ENCODE measurements at regions not wholly inside any gene's neighbourhood (a gene's known extent, or its start where the extent isn't known, plus 50 kb on each side); places are given as distances from the start of the nearest gene placed in this dataset.

DNA sequence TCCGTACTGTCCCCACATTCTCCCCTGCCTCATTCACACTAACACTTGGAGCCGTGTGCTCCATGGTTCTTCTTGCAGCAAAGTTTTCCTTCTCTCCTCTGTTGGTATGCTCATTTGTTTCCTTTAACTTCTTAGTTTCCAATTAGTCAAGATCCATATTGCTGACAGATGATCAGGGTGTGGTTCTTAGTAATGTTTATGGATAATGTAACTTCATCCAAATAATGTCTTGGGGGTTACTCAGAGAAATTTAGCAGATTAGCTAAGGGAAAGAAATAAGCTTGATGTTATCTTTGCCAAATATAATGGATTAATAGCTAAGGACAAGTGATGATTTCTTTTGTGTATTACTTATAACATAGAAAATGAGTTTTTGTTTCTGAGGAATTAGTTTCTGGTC is 174.4 kb downstream of the NUFIP1 start:
- TF ChIP-seq, protein P1, sequence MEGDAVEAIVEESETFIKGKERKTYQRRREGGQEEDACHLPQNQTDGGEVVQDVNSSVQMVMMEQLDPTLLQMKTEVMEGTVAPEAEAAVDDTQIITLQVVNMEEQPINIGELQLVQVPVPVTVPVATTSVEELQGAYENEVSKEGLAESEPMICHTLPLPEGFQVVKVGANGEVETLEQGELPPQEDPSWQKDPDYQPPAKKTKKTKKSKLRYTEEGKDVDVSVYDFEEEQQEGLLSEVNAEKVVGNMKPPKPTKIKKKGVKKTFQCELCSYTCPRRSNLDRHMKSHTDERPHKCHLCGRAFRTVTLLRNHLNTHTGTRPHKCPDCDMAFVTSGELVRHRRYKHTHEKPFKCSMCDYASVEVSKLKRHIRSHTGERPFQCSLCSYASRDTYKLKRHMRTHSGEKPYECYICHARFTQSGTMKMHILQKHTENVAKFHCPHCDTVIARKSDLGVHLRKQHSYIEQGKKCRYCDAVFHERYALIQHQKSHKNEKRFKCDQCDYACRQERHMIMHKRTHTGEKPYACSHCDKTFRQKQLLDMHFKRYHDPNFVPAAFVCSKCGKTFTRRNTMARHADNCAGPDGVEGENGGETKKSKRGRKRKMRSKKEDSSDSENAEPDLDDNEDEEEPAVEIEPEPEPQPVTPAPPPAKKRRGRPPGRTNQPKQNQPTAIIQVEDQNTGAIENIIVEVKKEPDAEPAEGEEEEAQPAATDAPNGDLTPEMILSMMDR (IDR thresholded peaks at IDR 0.05; ENCODE audit: poor library complexity), result no peak
- no peak for TF ChIP-seq EZH2 (IDR thresholded peaks at IDR 0.05; ENCODE audit: borderline replicate concordance)
